ENCODE measurements at regions not wholly inside any gene's neighbourhood (a gene's known extent, or its start where the extent isn't known, plus 50 kb on each side); places are given as distances from the start of the nearest gene placed in this dataset.

DNA sequence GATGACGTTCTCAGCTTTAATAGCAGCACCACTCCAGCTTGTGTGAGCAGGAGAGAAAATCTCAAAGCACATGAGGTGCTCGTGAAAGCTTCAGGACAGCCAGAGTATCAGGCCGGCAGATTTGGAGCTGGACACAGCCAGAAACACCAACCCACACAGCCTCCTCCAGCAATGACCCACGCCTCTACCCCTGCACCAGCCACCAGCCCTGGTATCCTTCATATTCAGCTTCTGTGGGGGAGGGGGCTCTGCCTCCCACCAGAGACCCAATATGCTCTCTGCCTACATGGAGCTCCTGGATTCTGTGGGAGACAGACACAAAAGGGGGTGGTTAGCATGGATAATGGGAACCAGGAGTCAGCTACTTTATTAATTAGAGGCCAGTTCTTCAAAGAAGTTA is 133.6 kb upstream of the FMN2 start:
- no peak for TF ChIP-seq CTCF (IDR thresholded peaks at IDR 0.05; ENCODE audit: insufficient read depth, low read length, poor library complexity, severe bottlenecking)
- no peak for TF ChIP-seq EZH2phosphoT487 (conservative IDR thresholded peaks at IDR 0.05; ENCODE audit: low read length)
